Stimulated activated CD8-positive, alpha-beta memory T cell treated with anti-CD3 and anti-CD28 coated beads, Interleukin-15, amount 100 ng/mL, for 48 hours (primary cell): ENCODE measurements at regions not wholly inside any gene's neighbourhood (a gene's known extent, or its start where the extent isn't known, plus 50 kb on each side); places are given as distances from the start of the nearest gene placed in this dataset.

Source experiments
- DNase-seq, 2 donors: peaks; one replicate each; pipeline ENCODE4 v3.0.0-alpha.2; 2020; ENCODE audit warnings: low read depth in 2 of 2

- no peak for DNase-seq
Observed at GRCh38 chr12:32047357-32048212, 59.1 kb upstream of the BICD1 start.

DNA sequence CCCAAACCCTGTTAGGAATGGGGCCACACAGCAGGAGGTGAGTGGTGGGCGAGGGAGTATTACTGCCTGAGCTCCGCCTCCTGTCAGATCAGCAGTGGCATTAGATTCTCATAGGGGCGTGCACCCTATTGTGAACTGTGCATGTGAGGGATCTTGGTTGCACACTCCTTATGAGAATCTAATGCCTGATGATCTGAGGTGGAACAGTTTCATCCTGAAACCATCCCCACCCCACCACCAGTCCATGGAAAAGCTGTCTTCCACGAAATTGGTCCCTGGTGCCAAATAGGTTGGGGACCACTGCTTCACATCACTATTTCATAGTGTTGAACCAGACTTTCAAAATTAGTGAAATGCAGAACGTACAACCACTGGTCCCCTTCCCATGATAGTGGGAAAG, 57.9 kb upstream of the BICD1 start:
- DNase-seq: no peak

DNA sequence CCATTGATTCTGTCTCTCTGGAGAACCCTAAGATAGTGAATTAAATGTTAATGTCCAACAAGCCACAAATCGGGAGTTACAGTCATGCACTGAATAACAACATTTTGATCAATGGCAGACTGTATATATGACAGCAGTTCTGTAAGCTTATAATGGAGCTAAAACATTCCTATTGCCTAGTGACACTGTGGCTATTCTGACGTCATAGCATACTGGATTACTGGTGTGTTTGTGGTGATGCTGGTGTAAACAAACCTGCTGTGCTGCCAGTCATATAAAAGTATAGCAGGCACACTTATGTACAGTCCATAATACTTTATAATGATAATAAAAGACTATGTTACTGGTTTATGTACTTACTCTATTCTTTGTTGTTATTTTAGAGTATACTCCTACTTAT, 56.7 kb upstream of the BICD1 start:
- no peak for DNase-seq

DNA sequence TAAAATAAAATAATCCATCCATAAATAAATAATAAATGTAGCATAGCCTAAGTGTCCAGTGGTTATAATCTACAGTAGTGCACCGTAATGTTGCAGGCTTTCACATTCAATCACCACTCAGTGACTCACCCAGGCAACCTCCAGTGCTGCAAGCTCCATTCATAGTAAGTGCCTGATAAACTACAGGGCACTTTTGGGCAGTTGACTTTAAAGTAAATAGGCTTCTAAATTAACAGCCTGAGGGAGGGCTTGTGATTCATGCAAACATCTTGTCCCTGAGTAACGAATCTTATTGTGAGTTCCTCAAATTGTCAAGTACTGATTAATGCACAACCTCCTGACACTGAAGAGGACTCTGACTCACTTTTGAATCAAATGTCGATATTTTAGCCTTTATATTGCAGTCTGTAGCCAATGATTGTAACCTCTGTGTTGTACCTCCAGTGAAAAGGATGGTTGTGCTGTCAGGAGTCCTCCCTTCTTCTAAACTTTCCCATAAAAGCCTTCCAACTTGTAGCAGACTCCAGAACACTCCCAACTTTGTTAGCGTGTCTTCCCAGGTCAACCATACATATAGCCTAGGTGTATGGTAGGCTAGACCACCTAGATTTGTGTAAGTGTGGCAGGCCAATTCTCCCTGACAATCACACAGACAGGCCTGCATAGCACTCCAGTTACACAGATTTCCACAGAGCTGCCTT, 55.0 kb upstream of the BICD1 start:
- DNase-seq: no peak

GRCh38 chr12:32052212-32052713, 54.4 kb upstream of the BICD1 start:
- DNase-seq: no peak

- DNase-seq: no peak
Observed at GRCh38 chr12:32053881-32054624, 52.6 kb upstream of the BICD1 start.
